GM12865 (cell line): ENCODE measurements at regions not wholly inside any gene's neighbourhood (a gene's known extent, or its start where the extent isn't known, plus 50 kb on each side); places are given as distances from the start of the nearest gene placed in this dataset.

Experiments used
- DNase-seq: peaks from one replicate; pipeline ENCODE4 v3.0.0; 2010; ENCODE audit warnings: low read depth
- H3K4me3 ChIP-seq: 2 replicates; pipeline ENCODE4 v1.5.1; 2011; ENCODE audit warnings: mild to moderate bottlenecking, low read depth, low read length, control low read depth
- CTCF ChIP-seq: IDR thresholded peaks from 2 replicates; pipeline ENCODE4 v1.5.1; 2011; ENCODE audit warnings: low read length, control low read depth, low read depth, inconsistent platforms; ENCODE audit not compliant: insufficient read depth; ENCODE audit errors: missing control alignments

GRCh38 chr6:84371681-84372080 lies 144.2 kb upstream of the CEP162 start:
- no peak for DNase-seq
- H3K4me3 ChIP-seq: no peak overlapping the region

GRCh38 chr6:84362193-84362821 lies 134.9 kb upstream of the CEP162 start:
- TF ChIP-seq CTCF: no peak
- no peak for DNase-seq
- no peak overlapping the region for H3K4me3 ChIP-seq

More at GRCh38 chr6:84371681-84372080, 144.2 kb upstream of the CEP162 start:
- TF ChIP-seq CTCF: no peak

- no peak for DNase-seq
- no peak for TF ChIP-seq CTCF
- H3K4me3 ChIP-seq: no peak overlapping the region
Observed at GRCh38 chr6:84361372-84362192, 134.1 kb upstream of the CEP162 start.

GRCh38 chr6:84360039-84360438 lies 132.6 kb upstream of the CEP162 start:
- H3K4me3 ChIP-seq: no peak overlapping the region
- no peak for TF ChIP-seq CTCF

GRCh38 chr6:84358581-84358980 lies 131.1 kb upstream of the CEP162 start:
- DNase-seq: no peak
- TF ChIP-seq CTCF: no peak
- H3K4me3 ChIP-seq: no peak overlapping the region

More at GRCh38 chr6:84360039-84360438, 132.6 kb upstream of the CEP162 start:
- DNase-seq: no peak

- H3K4me3 ChIP-seq: no peak overlapping the region
- TF ChIP-seq CTCF: no peak
- no peak for DNase-seq
Observed at GRCh38 chr6:84357631-84358030, 130.2 kb upstream of the CEP162 start.
